Dendritic cell treated with granulocyte-macrophage colony-stimulating factor and Interleukin-4, amounts not matched to agents 40 ng/mL and 50 ng/mL, for 4 days (primary cell): ENCODE measurements at regions not wholly inside any gene's neighbourhood (a gene's known extent, or its start where the extent isn't known, plus 50 kb on each side); places are given as distances from the start of the nearest gene placed in this dataset.
"Not testable (repeated sequence)": the region's sequence is repeated elsewhere in the genome, so short reads cannot be mapped to it uniquely, and the experiment has no call there.

Source experiments
- H3K27ac Mint-ChIP-seq: one replicate; pipeline ENCODE4 v1.8.0; 2022; ENCODE audit warnings: mild to moderate bottlenecking, mixed read lengths
- H3K27me3 Mint-ChIP-seq: one replicate; pipeline ENCODE4 v1.8.0; 2022; ENCODE audit warnings: mild to moderate bottlenecking, mixed read lengths
- H3K36me3 Mint-ChIP-seq: one replicate; pipeline ENCODE4 v1.8.0; 2022; ENCODE audit warnings: low read depth, mixed read lengths
- H3K4me1 Mint-ChIP-seq: one replicate; pipeline ENCODE4 v1.8.0; 2022; ENCODE audit warnings: low read depth, mixed read lengths
- H3K4me3 Mint-ChIP-seq: one replicate; pipeline ENCODE4 v1.8.0; 2022; ENCODE audit warnings: mild to moderate bottlenecking, moderate library complexity, mixed read lengths
- H3K9me3 Mint-ChIP-seq: one replicate; pipeline ENCODE4 v1.8.0; 2022; ENCODE audit warnings: mixed read lengths
- intact Hi-C: fragments of 100-400 bp; cut with micrococcal nuclease; formaldehyde crosslinking; loops from one replicate; pipeline ENCODE4 v1.15.0; 2022

DNA sequence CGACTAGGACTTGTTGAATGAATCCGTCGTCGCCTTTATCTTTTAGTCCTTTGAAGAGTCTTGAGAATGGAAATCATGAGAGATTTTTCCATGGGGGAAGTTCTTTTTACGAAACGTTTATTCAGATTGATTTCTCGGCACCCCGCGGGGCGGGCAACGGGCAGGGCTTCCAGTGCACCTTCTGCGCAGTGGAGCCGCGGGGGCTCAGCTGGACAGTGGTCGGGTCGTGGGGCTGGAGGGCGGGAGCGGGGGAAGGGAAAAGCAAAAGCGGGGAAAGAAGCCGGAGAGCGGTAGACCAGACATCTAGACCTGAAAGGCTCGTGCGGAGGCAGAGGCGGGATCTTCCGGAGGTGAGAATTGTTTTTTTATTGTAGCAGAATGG is 103.0 kb downstream of the NBPF11 start:
- intact Hi-C loops, result not testable (repeated sequence)

GRCh38 chr1:148048423-148049114 is 103.5 kb downstream of the NBPF11 start:
- intact Hi-C loops, H3K9me3 Mint-ChIP-seq, H3K4me1 Mint-ChIP-seq, H3K36me3 Mint-ChIP-seq: not testable (repeated sequence)
- Mint-ChIP-seq H3K27ac (peak overlapping the region; percentile 78), H3K27me3 (peaks cover 12% of the 10 kb centered on the region), H3K4me3 (peak overlapping the region; percentile 78)

More for the DNA sequence above, 103.0 kb downstream of the NBPF11 start:
- H3K36me3 Mint-ChIP-seq, H3K9me3 Mint-ChIP-seq, H3K4me1 Mint-ChIP-seq: not testable (repeated sequence)
- Mint-ChIP-seq H3K4me3 (peak overlapping the region; percentile 78), H3K27ac (peak overlapping the region; percentile 78), H3K27me3 (peaks cover 12% of the 10 kb centered on the region)

- H3K36me3 Mint-ChIP-seq, H3K9me3 Mint-ChIP-seq, intact Hi-C loops, H3K27ac Mint-ChIP-seq, H3K4me1 Mint-ChIP-seq, H3K4me3 Mint-ChIP-seq: not testable (repeated sequence)
- H3K27me3 Mint-ChIP-seq, result peaks cover 19% of the 10 kb centered on the region
Observed at GRCh38 chr1:148045872-148046271, 106.2 kb downstream of the NBPF11 start.

- H3K27ac Mint-ChIP-seq, H3K36me3 Mint-ChIP-seq, H3K4me1 Mint-ChIP-seq, H3K4me3 Mint-ChIP-seq, intact Hi-C loops, H3K9me3 Mint-ChIP-seq: not testable (repeated sequence)
- H3K27me3 Mint-ChIP-seq, result peaks cover 19% of the 10 kb centered on the region
Observed at GRCh38 chr1:148044495-148044894, 107.6 kb downstream of the NBPF11 start.
